Ovary (tissue), 7 donors: ENCODE measurements at regions not wholly inside any gene's neighbourhood (a gene's known extent, or its start where the extent isn't known, plus 50 kb on each side); places are given as distances from the start of the nearest gene placed in this dataset.
A peak's percentile ranks its signal among the peaks of the same experiment; 100 is the strongest.
"Not testable (repeated sequence)": the region's sequence is repeated elsewhere in the genome, so short reads cannot be mapped to it uniquely, and the experiment has no call there.

Experiments
- DNase-seq, 5 donors: peaks; one replicate each; pipeline ENCODE4 v3.0.0-alpha.2; 2019 to 2020
- H3K27ac ChIP-seq, 2 donors: fragments of 200-600 bp; one replicate each; pipeline versions ENCODE4 v1.5.1 to v1.8.0; 2019 to 2022
- H3K27me3 ChIP-seq: fragments of 200-600 bp; one replicate; pipeline ENCODE4 v1.8.0; 2022
- H3K36me3 ChIP-seq: fragments of 200-600 bp; sonication (generic); one replicate; pipeline ENCODE4 v1.5.1; 2019
- H3K4me1 ChIP-seq: one replicate; pipeline ENCODE4 v1.8.1; 2013; ENCODE audit warnings: mild to moderate bottlenecking, moderate library complexity; ENCODE audit not compliant: insufficient read depth
- H3K4me3 ChIP-seq: fragments of 200-600 bp; sonication (generic); one replicate; pipeline ENCODE4 v1.5.1; 2017
- H3K9me3 ChIP-seq, 2 donors: fragments of 200-600 bp in 1 of 2; sonication (generic) in 1 of 2; one replicate each; pipeline versions ENCODE4 v1.5.1 to v1.8.1; 2013 to 2019; ENCODE audit warnings: mild to moderate bottlenecking in 1 of 2, moderate library complexity in 1 of 2
- EP300 ChIP-seq: sonication (generic); formaldehyde crosslinking; IDR thresholded peaks from one replicate; pipeline ENCODE4 v1.6.1; 2017; ENCODE audit warnings: antibody characterized with exemption
- POLR2A ChIP-seq: fragments of 450-650 bp; IDR thresholded peaks from one replicate; pipeline ENCODE4 v1.6.1; 2017; ENCODE audit warnings: antibody characterized with exemption, mild to moderate bottlenecking, moderate library complexity
- WGBS, 3 donors: extraction: QIAGEN DNeasy Blood & Tissue Kit in 1 of 3; methylation state at CpG; one replicate each; pipeline versions ENCODE4 v1.1.5 to v1.1.7; 2013 to 2017; 5-methylcytosine and 5-hydroxymethylcytosine counted together
- intact Hi-C, 4 donors: fragments of 100-400 bp; cut with DNase I; formaldehyde crosslinking; loops; one replicate each; pipeline versions ENCODE4 v1.11.0 to v1.15.1; 2022 to 2023
- TF ChIP-seq, protein P1 (sequence below), 3 donors: fragments of 450-650 bp in 2 of 3; fragments of 200-600 bp in 1 of 3; IDR thresholded peaks; one replicate each; pipeline versions ENCODE4 v1.5.1 to v1.8.0; 2016 to 2022; ENCODE audit warnings: antibody characterized with exemption in 3 of 3, mild to moderate bottlenecking in 1 of 3
- donor health status: DM: no; HTN: no; CAD: no; lungs with moderate emphysema.
- donor health status: DM: no; HTN: no; CAD: no.
- donor health status: Bipolar disorder and iron deficiency.
- donor health status: DM: no; HTN: no; CAD: no.
- donor health status: DM: yes; HTN: yes; CAD: no.

GRCh38 chr13:21282065-21282464 is 105.6 kb downstream of the MRPL57 start:
- DNase-seq: no peak
- Histone ChIP-seq H3K4me1 (no peaks in the 10 kb centered on the region), H3K4me3 (no peak overlapping the region), H3K36me3 (no peaks in the 10 kb centered on the region), H3K27me3 (no peaks in the 10 kb centered on the region), H3K9me3 (no peaks in the 10 kb centered on the region), H3K27ac (no peak overlapping the region)
- TF ChIP-seq, protein P1, sequence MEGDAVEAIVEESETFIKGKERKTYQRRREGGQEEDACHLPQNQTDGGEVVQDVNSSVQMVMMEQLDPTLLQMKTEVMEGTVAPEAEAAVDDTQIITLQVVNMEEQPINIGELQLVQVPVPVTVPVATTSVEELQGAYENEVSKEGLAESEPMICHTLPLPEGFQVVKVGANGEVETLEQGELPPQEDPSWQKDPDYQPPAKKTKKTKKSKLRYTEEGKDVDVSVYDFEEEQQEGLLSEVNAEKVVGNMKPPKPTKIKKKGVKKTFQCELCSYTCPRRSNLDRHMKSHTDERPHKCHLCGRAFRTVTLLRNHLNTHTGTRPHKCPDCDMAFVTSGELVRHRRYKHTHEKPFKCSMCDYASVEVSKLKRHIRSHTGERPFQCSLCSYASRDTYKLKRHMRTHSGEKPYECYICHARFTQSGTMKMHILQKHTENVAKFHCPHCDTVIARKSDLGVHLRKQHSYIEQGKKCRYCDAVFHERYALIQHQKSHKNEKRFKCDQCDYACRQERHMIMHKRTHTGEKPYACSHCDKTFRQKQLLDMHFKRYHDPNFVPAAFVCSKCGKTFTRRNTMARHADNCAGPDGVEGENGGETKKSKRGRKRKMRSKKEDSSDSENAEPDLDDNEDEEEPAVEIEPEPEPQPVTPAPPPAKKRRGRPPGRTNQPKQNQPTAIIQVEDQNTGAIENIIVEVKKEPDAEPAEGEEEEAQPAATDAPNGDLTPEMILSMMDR (IDR thresholded peaks at IDR 0.05): no peak
- TF ChIP-seq POLR2A (no peak), EP300 (no peak)
- intact Hi-C loops: no loop called here
- 89 to 97% (median 91%) methylated on average over 2 of the region's 2 CpGs for WGBS, 3 donors

GRCh38 chr13:21287331-21287907 is 111.0 kb downstream of the MRPL57 start:
- intact Hi-C loops: no loop called here
- WGBS, 3 donors: 88 to 92% (median 88%) methylated on average over 20 of the region's 20 CpGs
- Histone ChIP-seq H3K27ac (no peak overlapping the region), H3K4me1 (no peaks in the 10 kb centered on the region), H3K4me3 (no peak overlapping the region), H3K36me3 (no peaks in the 10 kb centered on the region), H3K27me3 (no peaks in the 10 kb centered on the region), H3K9me3 (no peaks in the 10 kb centered on the region)
- no peak for DNase-seq
- TF ChIP-seq, protein P1 (IDR thresholded peaks at IDR 0.05): no peak
- TF ChIP-seq POLR2A: no peak
- no peak for TF ChIP-seq EP300

GRCh38 chr13:21289475-21289874 is 113.0 kb downstream of the MRPL57 start:
- Histone ChIP-seq H3K36me3 (no peaks in the 10 kb centered on the region), H3K4me3 (no peak overlapping the region), H3K9me3 (no peaks in the 10 kb centered on the region), H3K27ac (no peak overlapping the region), H3K27me3 (no peaks in the 10 kb centered on the region), H3K4me1 (no peaks in the 10 kb centered on the region)
- no peak for DNase-seq
- TF ChIP-seq, protein P1 (IDR thresholded peaks at IDR 0.05): no peak
- TF ChIP-seq POLR2A (no peak), EP300 (no peak)
- 91 to 94% (median 92%) methylated on average over 5 of the region's 5 CpGs for WGBS, 3 donors
- intact Hi-C loops: no loop called here

DNA sequence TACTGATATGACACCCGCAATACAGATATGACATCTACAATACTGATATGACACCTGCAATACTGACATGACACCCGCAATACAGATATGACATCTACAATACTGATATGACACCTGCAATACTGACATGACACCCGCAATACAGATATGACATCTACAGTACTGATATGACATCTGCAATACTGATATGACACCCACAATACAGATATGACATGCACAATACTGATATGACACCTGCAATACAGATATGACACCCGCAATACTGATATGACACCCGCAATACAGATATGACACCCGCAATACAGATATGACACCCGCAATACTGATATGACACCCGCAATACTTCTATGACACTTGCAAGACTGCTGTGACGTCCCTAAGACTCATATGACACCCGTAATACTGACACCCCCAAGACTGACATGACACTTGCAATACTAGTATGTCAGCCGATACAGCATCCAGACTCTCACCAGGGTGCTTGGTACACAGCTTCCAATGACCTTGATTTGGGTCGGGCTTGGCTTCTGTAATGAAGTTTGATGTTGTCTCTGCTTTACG is 114.1 kb downstream of the MRPL57 start:
- H3K4me1 ChIP-seq, DNase-seq, H3K27me3 ChIP-seq, H3K36me3 ChIP-seq, H3K4me3 ChIP-seq, H3K9me3 ChIP-seq, H3K27ac ChIP-seq: not testable (repeated sequence)
- 89 to 95% (median 90%) methylated on average over 13 of the region's 13 CpGs for WGBS, 3 donors
- intact Hi-C loops: loop anchor here (10.0 kb wide), 2 partner anchors 184 to 346 kb away; no protein-coding TSS in a partner anchor

GRCh38 chr13:21291840-21292239 is 115.4 kb downstream of the MRPL57 start:
- intact Hi-C loops: loop anchor here (10.0 kb wide), 2 partner anchors 183 to 347 kb away; no protein-coding TSS in a partner anchor
- Histone ChIP-seq H3K27me3 (no peaks in the 10 kb centered on the region), H3K4me3 (no peak overlapping the region), H3K36me3 (no peaks in the 10 kb centered on the region), H3K27ac (no peak overlapping the region), H3K9me3 (no peaks in the 10 kb centered on the region), H3K4me1 (no peaks in the 10 kb centered on the region)
- TF ChIP-seq, protein P1 (IDR thresholded peaks at IDR 0.05): no peak
- TF ChIP-seq POLR2A (no peak), EP300 (no peak)
- DNase-seq: no peak
- 68 to 82% (median 70%) methylated on average over 7 of the region's 7 CpGs for WGBS, 3 donors

- WGBS, 3 donors: 2 to 5% (median 4%) methylated on average over 5 of the region's 5 CpGs
- not testable (repeated sequence) for H3K4me3 ChIP-seq, H3K27me3 ChIP-seq, H3K9me3 ChIP-seq, H3K36me3 ChIP-seq, H3K4me1 ChIP-seq
- intact Hi-C loops: loop anchor here (5.0 to 10.0 kb wide), 4 partner anchors 165 to 352 kb away; no protein-coding TSS in a partner anchor
- DNase-seq: peak; percentile 59 to 70 (median 64)
- peak overlapping the region in 1 of 2 donors; percentile 63 for H3K27ac ChIP-seq
Observed at GRCh38 chr13:21296991-21297390, 120.5 kb downstream of the MRPL57 start.
